Gastrocnemius medialis (tissue), 4 donors: ENCODE measurements at regions not wholly inside any gene's neighbourhood (a gene's known extent, or its start where the extent isn't known, plus 50 kb on each side); places are given as distances from the start of the nearest gene placed in this dataset.

Source experiments
- ATAC-seq, 2 donors: fragments of 150-250 bp; one replicate each; pipeline ENCODE4 v1.9.1; 2016
- DNase-seq, 2 donors: peaks; one replicate each; pipeline ENCODE4 v3.0.0-alpha.2; 2019
- H3K27ac ChIP-seq, 4 donors: fragments of 200-600 bp; sonication (generic); 1 replicate in 1 of 4; 2 replicates in 3 of 4; pipeline ENCODE4 v1.5.1; 2016 to 2018; ENCODE audit warnings: mild to moderate bottlenecking in 2 of 4, moderate library complexity in 1 of 4
- H3K27me3 ChIP-seq, 3 donors: fragments of 200-600 bp; sonication (generic) in 2 of 3; 1 replicate in 1 of 3; 2 replicates in 2 of 3; pipeline versions ENCODE4 v1.5.1 to v1.6.0; 2016 to 2019; ENCODE audit warnings: mild to moderate bottlenecking in 1 of 3, moderate library complexity in 1 of 3
- H3K36me3 ChIP-seq, 2 donors: fragments of 200-600 bp; sonication (generic) in 1 of 2; one replicate each; pipeline ENCODE4 v1.5.1; 2017 to 2018
- H3K4me1 ChIP-seq, 2 donors: fragments of 200-600 bp; sonication (generic) in 1 of 2; one replicate each; pipeline ENCODE4 v1.5.1; 2016 to 2017; ENCODE audit warnings: mild to moderate bottlenecking in 2 of 2
- H3K4me3 ChIP-seq, 4 donors: fragments of 200-600 bp; sonication (generic) in 3 of 4; 1 replicate in 1 of 4; 2 replicates in 3 of 4; pipeline ENCODE4 v1.5.1; 2016 to 2019; ENCODE audit warnings: mild to moderate bottlenecking in 2 of 4
- H3K9me3 ChIP-seq, 3 donors: fragments of 200-600 bp; sonication (generic) in 2 of 3; 1 replicate in 1 of 3; 2 replicates in 2 of 3; pipeline ENCODE4 v1.5.1; 2016 to 2019
- POLR2A ChIP-seq, 2 donors: fragments of 450-650 bp; IDR thresholded peaks; one replicate each; pipeline ENCODE4 v1.6.1; 2017; ENCODE audit warnings: antibody characterized with exemption in 2 of 2, mild to moderate bottlenecking in 2 of 2, moderate library complexity in 2 of 2
- in situ Hi-C, 4 donors: fragments of 200-750 bp; cut with MboI; loops; one replicate each; pipeline versions ENCODE4 v1.15.0 to v1.8.0; 2017; ENCODE audit warnings: low sequenced_read_pairs in 4 of 4
- intact Hi-C: fragments of 100-400 bp; cut with DNase I; formaldehyde crosslinking; loops from one replicate; pipeline ENCODE4 v1.15.1; 2023; ENCODE audit warnings: low total_unique reads
- TF ChIP-seq, protein P1 (sequence below), 5 experiments: fragments of 450-650 bp in 3 of 5; fragments of 200-600 bp in 2 of 5; sonication (generic) in 2 of 5; IDR thresholded peaks in 4 of 5; conservative IDR thresholded peaks in 1 of 5; 1 replicate in 4 of 5; 2 replicates in 1 of 5; pipeline ENCODE4 v1.5.1; 2016 to 2019; ENCODE audit warnings: antibody characterized with exemption in 5 of 5, mild to moderate bottlenecking in 3 of 5, moderate library complexity in 3 of 5

GRCh38 chr6:68114463-68115047, 520.5 kb upstream of the ADGRB3 start:
- in situ Hi-C loops (no loop called here), intact Hi-C loops (no loop called here)
- Histone ChIP-seq H3K4me1 (no peaks in the 10 kb centered on the region), H3K36me3 (no peaks in the 10 kb centered on the region), H3K27ac (no peak overlapping the region), H3K4me3 (no peak overlapping the region), H3K27me3 (no peaks in the 10 kb centered on the region), H3K9me3 (no peaks in the 10 kb centered on the region)
- TF ChIP-seq POLR2A (IDR thresholded peaks at IDR 0.05): no peak
- TF ChIP-seq, protein P1, sequence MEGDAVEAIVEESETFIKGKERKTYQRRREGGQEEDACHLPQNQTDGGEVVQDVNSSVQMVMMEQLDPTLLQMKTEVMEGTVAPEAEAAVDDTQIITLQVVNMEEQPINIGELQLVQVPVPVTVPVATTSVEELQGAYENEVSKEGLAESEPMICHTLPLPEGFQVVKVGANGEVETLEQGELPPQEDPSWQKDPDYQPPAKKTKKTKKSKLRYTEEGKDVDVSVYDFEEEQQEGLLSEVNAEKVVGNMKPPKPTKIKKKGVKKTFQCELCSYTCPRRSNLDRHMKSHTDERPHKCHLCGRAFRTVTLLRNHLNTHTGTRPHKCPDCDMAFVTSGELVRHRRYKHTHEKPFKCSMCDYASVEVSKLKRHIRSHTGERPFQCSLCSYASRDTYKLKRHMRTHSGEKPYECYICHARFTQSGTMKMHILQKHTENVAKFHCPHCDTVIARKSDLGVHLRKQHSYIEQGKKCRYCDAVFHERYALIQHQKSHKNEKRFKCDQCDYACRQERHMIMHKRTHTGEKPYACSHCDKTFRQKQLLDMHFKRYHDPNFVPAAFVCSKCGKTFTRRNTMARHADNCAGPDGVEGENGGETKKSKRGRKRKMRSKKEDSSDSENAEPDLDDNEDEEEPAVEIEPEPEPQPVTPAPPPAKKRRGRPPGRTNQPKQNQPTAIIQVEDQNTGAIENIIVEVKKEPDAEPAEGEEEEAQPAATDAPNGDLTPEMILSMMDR (IDR thresholded peaks at IDR 0.05 in 4 of 5, conservative IDR thresholded peaks at IDR 0.05 in 1 of 5): no peak
- DNase-seq: no peak
- ATAC-seq: no peak

DNA sequence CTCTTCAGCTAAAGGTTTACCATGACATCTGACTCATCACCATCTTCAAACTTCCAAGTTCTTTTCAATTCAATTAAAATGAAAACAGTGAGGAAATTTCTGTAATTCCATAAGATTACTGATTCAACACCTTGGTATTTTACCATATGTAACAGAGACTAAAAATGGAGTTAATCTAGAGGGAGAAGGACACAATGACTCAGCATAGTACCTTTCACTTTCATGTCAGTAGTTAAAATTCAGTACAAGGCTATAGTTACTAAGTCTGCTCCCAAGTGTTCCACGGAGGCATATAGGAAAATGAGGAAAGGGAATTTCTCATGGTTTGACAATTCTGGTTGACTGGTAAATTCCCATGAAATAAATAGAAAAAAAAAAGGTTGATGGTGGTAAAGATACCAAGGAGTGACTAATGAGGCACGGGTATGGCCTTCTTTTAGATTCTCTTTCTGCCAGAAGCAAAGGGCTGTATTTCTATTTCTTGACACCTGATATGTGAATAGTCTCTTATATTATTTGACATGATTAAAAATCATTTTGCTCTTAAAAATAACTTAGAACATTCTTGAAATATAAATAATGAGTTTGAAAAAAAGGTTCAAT, 526.7 kb upstream of the ADGRB3 start:
- intact Hi-C loops: no loop called here
- no peak overlapping the region for H3K27ac ChIP-seq
- no peaks in the 10 kb centered on the region for H3K9me3 ChIP-seq
- no peak overlapping the region for H3K4me3 ChIP-seq
- in situ Hi-C loops: no loop called here
- H3K36me3 ChIP-seq: no peaks in the 10 kb centered on the region
- TF ChIP-seq, protein P1 (IDR thresholded peaks at IDR 0.05 in 4 of 5, conservative IDR thresholded peaks at IDR 0.05 in 1 of 5): no peak
- TF ChIP-seq POLR2A (IDR thresholded peaks at IDR 0.05): no peak
- H3K4me1 ChIP-seq: no peaks in the 10 kb centered on the region
- DNase-seq (no peak), ATAC-seq (no peak)
- H3K27me3 ChIP-seq: no peaks in the 10 kb centered on the region

DNA sequence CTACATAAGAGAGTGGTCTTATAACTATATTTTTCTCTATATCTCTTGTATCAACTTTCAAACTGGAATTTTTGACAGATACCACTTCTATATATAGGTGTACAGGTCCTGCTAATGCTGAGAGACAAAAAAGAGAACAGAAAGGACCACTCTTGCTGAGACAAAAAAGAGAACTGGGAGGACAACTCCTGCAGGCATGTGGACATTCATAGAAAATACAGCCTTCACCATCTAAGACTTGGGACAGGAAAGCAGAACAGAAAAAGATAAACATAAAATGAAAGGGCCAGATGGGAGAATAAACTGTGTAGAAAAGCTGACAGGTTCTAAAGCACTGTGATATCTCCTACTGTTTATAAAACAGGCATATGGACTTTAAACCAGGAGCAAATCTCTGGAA, 541.0 kb upstream of the ADGRB3 start:
- Histone ChIP-seq H3K36me3 (no peaks in the 10 kb centered on the region), H3K4me3 (no peak overlapping the region), H3K27me3 (no peaks in the 10 kb centered on the region), H3K4me1 (no peaks in the 10 kb centered on the region), H3K9me3 (no peaks in the 10 kb centered on the region), H3K27ac (no peak overlapping the region)
- no peak for DNase-seq
- no peak for TF ChIP-seq POLR2A (IDR thresholded peaks at IDR 0.05)
- TF ChIP-seq, protein P1 (IDR thresholded peaks at IDR 0.05 in 4 of 5, conservative IDR thresholded peaks at IDR 0.05 in 1 of 5): no peak
- in situ Hi-C loops: no loop called here
- ATAC-seq: no peak
- intact Hi-C loops: no loop called here

- Histone ChIP-seq H3K27me3 (no peaks in the 10 kb centered on the region), H3K9me3 (no peaks in the 10 kb centered on the region), H3K36me3 (no peaks in the 10 kb centered on the region), H3K4me3 (no peak overlapping the region), H3K4me1 (no peaks in the 10 kb centered on the region), H3K27ac (no peak overlapping the region)
- DNase-seq (no peak), ATAC-seq (no peak)
- intact Hi-C loops (no loop called here), in situ Hi-C loops (no loop called here)
- no peak for TF ChIP-seq POLR2A (IDR thresholded peaks at IDR 0.05)
- TF ChIP-seq, protein P1 (IDR thresholded peaks at IDR 0.05 in 4 of 5, conservative IDR thresholded peaks at IDR 0.05 in 1 of 5): no peak
Observed at GRCh38 chr6:68087399-68088133, 547.5 kb upstream of the ADGRB3 start.
